ENCODE measurements at regions not wholly inside any gene's neighbourhood (a gene's known extent, or its start where the extent isn't known, plus 50 kb on each side); places are given as distances from the start of the nearest gene placed in this dataset.
"Not testable (repeated sequence)": the region's sequence is repeated elsewhere in the genome, so short reads cannot be mapped to it uniquely, and the experiment has no call there.

DNA sequence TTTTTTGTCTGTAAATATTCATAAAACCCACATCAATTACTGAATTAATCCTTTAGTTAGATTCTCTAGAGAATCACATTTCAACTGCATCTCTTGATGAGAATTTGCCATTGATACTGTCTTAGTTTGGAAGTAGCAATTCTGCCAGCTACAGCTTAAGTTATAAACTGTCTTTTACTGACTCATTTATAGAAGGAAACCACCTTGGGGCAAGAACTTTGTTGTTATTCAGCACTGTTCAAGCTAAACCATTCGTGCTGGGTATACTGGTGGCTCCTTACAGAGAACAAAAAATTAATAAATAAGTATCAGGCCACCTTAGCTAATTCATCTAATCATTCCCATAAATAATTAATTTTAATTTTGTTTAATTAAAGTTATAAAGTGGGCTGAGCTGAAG, 1082.6 kb upstream of the CELF4 start:
- H3K9me3 ChIP-seq, result no peaks in the 10 kb centered on the region
- H3K4me1 ChIP-seq, result peaks cover 0 to 5% (median 0%) of the 10 kb centered on the region in 12 donors
- intact Hi-C loops (cut with DNase I), result no loop called here
- ATAC-seq (no peak), DNase-seq (no peak)
- H3K36me3 ChIP-seq, result no peaks in the 10 kb centered on the region
- H3K27me3 ChIP-seq, result no peaks in the 10 kb centered on the region
- H3K27ac ChIP-seq, result no peak overlapping the region
- no peak overlapping the region for H3K4me3 ChIP-seq
- 82 to 91% (median 86%) methylated on average over 1 of the region's 1 CpG for whole genome bisulfite sequencing, 4 donors
- no peak for TF ChIP-seq POLR2A (IDR thresholded peaks at IDR 0.05)
- TF ChIP-seq, protein P1, sequence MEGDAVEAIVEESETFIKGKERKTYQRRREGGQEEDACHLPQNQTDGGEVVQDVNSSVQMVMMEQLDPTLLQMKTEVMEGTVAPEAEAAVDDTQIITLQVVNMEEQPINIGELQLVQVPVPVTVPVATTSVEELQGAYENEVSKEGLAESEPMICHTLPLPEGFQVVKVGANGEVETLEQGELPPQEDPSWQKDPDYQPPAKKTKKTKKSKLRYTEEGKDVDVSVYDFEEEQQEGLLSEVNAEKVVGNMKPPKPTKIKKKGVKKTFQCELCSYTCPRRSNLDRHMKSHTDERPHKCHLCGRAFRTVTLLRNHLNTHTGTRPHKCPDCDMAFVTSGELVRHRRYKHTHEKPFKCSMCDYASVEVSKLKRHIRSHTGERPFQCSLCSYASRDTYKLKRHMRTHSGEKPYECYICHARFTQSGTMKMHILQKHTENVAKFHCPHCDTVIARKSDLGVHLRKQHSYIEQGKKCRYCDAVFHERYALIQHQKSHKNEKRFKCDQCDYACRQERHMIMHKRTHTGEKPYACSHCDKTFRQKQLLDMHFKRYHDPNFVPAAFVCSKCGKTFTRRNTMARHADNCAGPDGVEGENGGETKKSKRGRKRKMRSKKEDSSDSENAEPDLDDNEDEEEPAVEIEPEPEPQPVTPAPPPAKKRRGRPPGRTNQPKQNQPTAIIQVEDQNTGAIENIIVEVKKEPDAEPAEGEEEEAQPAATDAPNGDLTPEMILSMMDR (IDR thresholded peaks at IDR 0.05), result no peak

DNA sequence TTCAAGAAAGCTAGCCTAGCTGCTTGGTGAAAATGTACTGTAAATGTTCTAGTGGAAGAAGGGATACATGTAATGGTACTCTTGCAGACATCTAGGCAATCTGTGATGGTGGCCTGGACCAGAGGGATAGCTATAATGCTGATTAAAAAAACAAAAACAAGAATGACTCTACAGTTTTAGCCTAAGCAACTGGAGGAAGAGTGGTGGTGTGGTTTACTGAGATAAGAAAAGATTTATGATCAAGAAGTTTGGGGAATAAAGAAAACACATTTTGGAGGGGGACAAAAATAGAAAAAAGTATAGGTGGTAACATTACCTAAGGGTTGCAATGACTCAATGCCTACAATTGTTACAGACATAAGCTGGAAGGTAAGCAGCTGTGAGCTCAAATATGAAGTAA, 1080.7 kb upstream of the CELF4 start:
- TF ChIP-seq, protein P1 (IDR thresholded peaks at IDR 0.05), result no peak
- no peak for TF ChIP-seq POLR2A (IDR thresholded peaks at IDR 0.05)
- H3K9me3 ChIP-seq, result no peaks in the 10 kb centered on the region
- intact Hi-C loops (cut with DNase I), result no loop called here
- peaks cover 0 to 5% (median 0%) of the 10 kb centered on the region in 12 donors for H3K4me1 ChIP-seq
- DNase-seq, result no peak
- no peaks in the 10 kb centered on the region for H3K27me3 ChIP-seq
- no peak overlapping the region for H3K27ac ChIP-seq
- H3K36me3 ChIP-seq, result no peaks in the 10 kb centered on the region
- no peak overlapping the region for H3K4me3 ChIP-seq
- ATAC-seq, result no peak

- H3K9me3 ChIP-seq, result peaks cover 0 to 3% (median 0%) of the 10 kb centered on the region in 12 donors
- H3K36me3 ChIP-seq, result no peaks in the 10 kb centered on the region
- intact Hi-C loops (cut with DNase I), result no loop called here
- peaks cover 0 to 5% (median 0%) of the 10 kb centered on the region in 12 donors for H3K4me1 ChIP-seq
- WGBS, 4 donors, result 75 to 87% (median 79%) methylated on average over 4 of the region's 4 CpGs
- DNase-seq (no peak), ATAC-seq (peak in 1 of 4 donors; percentile 26)
- TF ChIP-seq POLR2A (IDR thresholded peaks at IDR 0.05), result no peak
- TF ChIP-seq, protein P1 (IDR thresholded peaks at IDR 0.05), result no peak
- no peak overlapping the region for H3K4me3 ChIP-seq
- no peaks in the 10 kb centered on the region for H3K27me3 ChIP-seq
- H3K27ac ChIP-seq, result no peak overlapping the region
These were observed 1079.5 kb upstream of the CELF4 start for GRCh38 chr18:38644875-38645641.

DNA sequence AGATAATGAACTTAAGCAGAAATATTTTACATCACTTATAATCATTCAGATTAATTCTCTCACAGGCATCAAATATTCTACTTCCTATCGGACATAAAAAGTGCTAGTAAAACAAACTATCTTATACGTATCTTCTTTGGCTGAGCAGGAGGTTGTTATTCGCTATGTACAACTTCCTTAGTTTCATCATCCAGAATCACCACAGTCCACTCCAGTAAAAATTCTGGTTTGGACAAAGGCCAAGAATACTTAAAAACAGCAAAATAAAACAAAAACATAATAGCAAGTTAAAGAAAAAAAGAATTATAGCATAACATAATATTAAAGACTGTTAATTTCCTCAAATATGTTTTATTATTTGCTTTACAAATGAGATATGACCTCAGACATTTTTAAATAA, 1077.1 kb upstream of the CELF4 start:
- Histone ChIP-seq H3K27ac (no peak overlapping the region), H3K9me3 (peaks cover 0 to 16% (median 0%) of the 10 kb centered on the region in 12 donors), H3K4me1 (no peaks in the 10 kb centered on the region), H3K27me3 (no peaks in the 10 kb centered on the region), H3K4me3 (no peak overlapping the region), H3K36me3 (no peaks in the 10 kb centered on the region)
- ATAC-seq (no peak), DNase-seq (no peak)
- no peak for TF ChIP-seq POLR2A (IDR thresholded peaks at IDR 0.05)
- TF ChIP-seq, protein P1 (IDR thresholded peaks at IDR 0.05), result no peak
- 77 to 81% (median 79%) methylated on average over 3 of the region's 3 CpGs for WGBS, 4 donors
- intact Hi-C loops (cut with DNase I), result no loop called here

- H3K4me3 ChIP-seq; intact Hi-C loops (cut with DNase I); DNase-seq; H3K36me3 ChIP-seq; ATAC-seq; H3K27me3 ChIP-seq; H3K27ac ChIP-seq: not testable (repeated sequence)
- 71 to 93% (median 81%) methylated on average over 9 of the region's 9 CpGs for WGBS, 4 donors
- H3K4me1 ChIP-seq, result peaks cover 0 to 18% (median 9%) of the 10 kb centered on the region in 12 donors
- H3K9me3 ChIP-seq, result peaks cover 0 to 16% (median 0%) of the 10 kb centered on the region in 12 donors
These were observed 1074.1 kb upstream of the CELF4 start for GRCh38 chr18:38639700-38640099.
